ENCODE measurements at regions not wholly inside any gene's neighbourhood (a gene's known extent, or its start where the extent isn't known, plus 50 kb on each side); places are given as distances from the start of the nearest gene placed in this dataset.

GRCh38 chr7:132733860-132734259, 157.6 kb upstream of the PLXNA4 start:
- no peak for DNase-seq

GRCh38 chr7:132732321-132732865, 156.1 kb upstream of the PLXNA4 start:
- DNase-seq: no peak

GRCh38 chr7:132730105-132730504, 153.8 kb upstream of the PLXNA4 start:
- no peak for DNase-seq

- DNase-seq: no peak
Observed at GRCh38 chr7:132723506-132724081, 147.3 kb upstream of the PLXNA4 start.

- no peak for DNase-seq
Observed at GRCh38 chr7:132720835-132721234, 144.6 kb upstream of the PLXNA4 start.

GRCh38 chr7:132713893-132714292, 137.6 kb upstream of the PLXNA4 start:
- DNase-seq: no peak

- DNase-seq: no peak
Observed at GRCh38 chr7:132709971-132710567, 133.8 kb upstream of the PLXNA4 start.

- DNase-seq: no peak
Observed at GRCh38 chr7:132708470-132708869, 132.2 kb upstream of the PLXNA4 start.

- no peak for DNase-seq
Observed at GRCh38 chr7:132705146-132705545, 128.9 kb upstream of the PLXNA4 start.

- DNase-seq: no peak
Observed at GRCh38 chr7:132703742-132704141, 127.5 kb upstream of the PLXNA4 start.

GRCh38 chr7:132697003-132697402, 120.7 kb upstream of the PLXNA4 start:
- no peak for DNase-seq

GRCh38 chr7:132696332-132696731, 120.1 kb upstream of the PLXNA4 start:
- no peak for DNase-seq

GRCh38 chr7:132691201-132691600, 114.9 kb upstream of the PLXNA4 start:
- no peak for DNase-seq

GRCh38 chr7:132690174-132690573, 113.9 kb upstream of the PLXNA4 start:
- no peak for DNase-seq

- DNase-seq: no peak
Observed at GRCh38 chr7:132687981-132688383, 111.7 kb upstream of the PLXNA4 start.

GRCh38 chr7:132687016-132687415, 110.7 kb upstream of the PLXNA4 start:
- no peak for DNase-seq

GRCh38 chr7:132685277-132685676, 109.0 kb upstream of the PLXNA4 start:
- DNase-seq: no peak

- DNase-seq: no peak
Observed at GRCh38 chr7:132683896-132684690, 107.8 kb upstream of the PLXNA4 start.

- no peak for DNase-seq
Observed at GRCh38 chr7:132681951-132682350, 105.7 kb upstream of the PLXNA4 start.

- DNase-seq: no peak
Observed at GRCh38 chr7:132680590-132680989, 104.3 kb upstream of the PLXNA4 start.

GRCh38 chr7:132678656-132679055, 102.4 kb upstream of the PLXNA4 start:
- DNase-seq: no peak

GRCh38 chr7:132677918-132678317, 101.6 kb upstream of the PLXNA4 start:
- DNase-seq: no peak

GRCh38 chr7:132672200-132672990, 96.1 kb upstream of the PLXNA4 start:
- no peak for DNase-seq

Data from skin of body (tissue), 1 donor.